Loucy (cell line): ENCODE measurements at regions not wholly inside any gene's neighbourhood (a gene's known extent, or its start where the extent isn't known, plus 50 kb on each side); places are given as distances from the start of the nearest gene placed in this dataset.

ENCODE experiments used
- H2AFZ ChIP-seq: fragments of 200-600 bp; sonication (generic); 2 replicates; pipeline ENCODE4 v1.6.0; 2016; ENCODE audit warnings: antibody characterized with exemption, mild to moderate bottlenecking, low read length, moderate library complexity
- H3F3A ChIP-seq: fragments of 200-600 bp; 2 replicates; pipeline ENCODE4 v1.6.0; 2016; ENCODE audit warnings: antibody characterized with exemption, low read depth, mild to moderate bottlenecking
- H3K27me3 ChIP-seq: fragments of 200-600 bp; sonication (generic); 2 replicates; pipeline ENCODE4 v1.6.1; 2014; ENCODE audit warnings: low read length, mild to moderate bottlenecking; ENCODE audit not compliant: insufficient read depth, poor library complexity, severe bottlenecking
- H3K36me3 ChIP-seq: fragments of 200-600 bp; sonication (generic); 2 replicates; pipeline ENCODE4 v1.6.1; 2016; ENCODE audit warnings: low read length; ENCODE audit not compliant: insufficient read depth
- H3K4me1 ChIP-seq: fragments of 200-600 bp; sonication (generic); 2 replicates; pipeline ENCODE4 v1.5.1; 2014; ENCODE audit warnings: low read length, mild to moderate bottlenecking; ENCODE audit not compliant: insufficient read depth, poor library complexity, severe bottlenecking
- H3K4me2 ChIP-seq: fragments of 200-600 bp; sonication (generic); 2 replicates; pipeline ENCODE4 v1.6.0; 2014; ENCODE audit warnings: antibody characterized with exemption, low read length, low read depth, mild to moderate bottlenecking; ENCODE audit not compliant: poor library complexity, severe bottlenecking
- H3K4me3 ChIP-seq: fragments of 200-600 bp; sonication (generic); 2 replicates; pipeline ENCODE4 v1.5.1; 2014; ENCODE audit warnings: low read length, mild to moderate bottlenecking, mixed read lengths; ENCODE audit not compliant: poor library complexity, severe bottlenecking
- H3K79me2 ChIP-seq: fragments of 200-600 bp; sonication (generic); 2 replicates; pipeline ENCODE4 v1.6.1; 2014; ENCODE audit warnings: low read length; ENCODE audit not compliant: insufficient read depth
- H3K9ac ChIP-seq: fragments of 200-600 bp; sonication (generic); 2 replicates; pipeline ENCODE4 v1.6.0; 2014; ENCODE audit warnings: mild to moderate bottlenecking, low read depth, low read length, moderate library complexity; ENCODE audit not compliant: poor library complexity, severe bottlenecking
- H3K9me2 ChIP-seq: fragments of 200-600 bp; sonication (generic); replicated peaks from 2 replicates; pipeline ENCODE4 v1.6.1; 2016; ENCODE audit warnings: low read depth, low read length, mixed read lengths
- H3K9me3 ChIP-seq: fragments of 200-600 bp; sonication (generic); 2 replicates; pipeline ENCODE4 v1.6.1; 2014; ENCODE audit warnings: mild to moderate bottlenecking, antibody characterized with exemption, low read length, low read depth; ENCODE audit not compliant: insufficient read depth
- H4K20me1 ChIP-seq: fragments of 200-600 bp; sonication (generic); 2 replicates; pipeline ENCODE4 v1.6.0; 2014; ENCODE audit warnings: antibody characterized with exemption, low read length, mild to moderate bottlenecking; ENCODE audit not compliant: insufficient read depth, poor library complexity, severe bottlenecking
- EZH2phosphoT487 ChIP-seq: fragments of 200-600 bp; IDR thresholded peaks from 2 replicates; pipeline ENCODE4 v1.6.1; 2018; ENCODE audit warnings: antibody characterized with exemption, mild to moderate bottlenecking, moderate library complexity, borderline replicate concordance
- TF ChIP-seq, protein P1 (sequence below): fragments of 200-600 bp; sonication (generic); conservative IDR thresholded peaks from 2 replicates; pipeline ENCODE4 v1.5.1; 2014; ENCODE audit warnings: mild to moderate bottlenecking, antibody characterized with exemption, low read length

DNA sequence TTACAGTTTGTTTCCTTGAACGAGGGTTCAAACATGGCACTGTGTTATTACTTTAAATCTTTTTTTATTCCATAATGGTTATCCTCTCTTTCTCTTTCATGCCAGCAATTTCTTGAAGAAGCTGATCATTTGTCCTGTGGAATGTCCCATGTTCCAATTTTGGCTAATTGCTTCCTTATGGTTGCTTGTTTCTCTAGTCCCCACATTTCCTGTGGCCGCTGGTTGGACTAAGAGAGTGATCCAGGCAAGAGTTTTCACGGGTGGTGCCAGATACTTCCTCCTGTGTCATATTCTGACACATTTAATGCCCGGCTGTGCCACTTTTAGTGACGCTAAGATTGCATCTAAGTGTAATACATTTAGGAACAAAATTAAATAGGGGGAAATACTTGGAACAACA is 83.8 kb upstream of the FAM169A start:
- H2AFZ ChIP-seq = no peak overlapping the region
- no peaks in the 10 kb centered on the region for H3K9me2 ChIP-seq
- no peaks in the 10 kb centered on the region for H3K36me3 ChIP-seq
- peaks cover 30% of the 10 kb centered on the region for H3K4me1 ChIP-seq
- H3K9ac ChIP-seq = no peak overlapping the region
- no peaks in the 10 kb centered on the region for H3K9me3 ChIP-seq
- H3K4me2 ChIP-seq = no peak overlapping the region
- no peaks in the 10 kb centered on the region for H3K79me2 ChIP-seq
- H3K4me3 ChIP-seq = no peak overlapping the region
- H4K20me1 ChIP-seq = no peaks in the 10 kb centered on the region
- no peak for TF ChIP-seq EZH2phosphoT487
- no peaks in the 10 kb centered on the region for H3K27me3 ChIP-seq
- H3F3A ChIP-seq = no peaks in the 10 kb centered on the region

DNA sequence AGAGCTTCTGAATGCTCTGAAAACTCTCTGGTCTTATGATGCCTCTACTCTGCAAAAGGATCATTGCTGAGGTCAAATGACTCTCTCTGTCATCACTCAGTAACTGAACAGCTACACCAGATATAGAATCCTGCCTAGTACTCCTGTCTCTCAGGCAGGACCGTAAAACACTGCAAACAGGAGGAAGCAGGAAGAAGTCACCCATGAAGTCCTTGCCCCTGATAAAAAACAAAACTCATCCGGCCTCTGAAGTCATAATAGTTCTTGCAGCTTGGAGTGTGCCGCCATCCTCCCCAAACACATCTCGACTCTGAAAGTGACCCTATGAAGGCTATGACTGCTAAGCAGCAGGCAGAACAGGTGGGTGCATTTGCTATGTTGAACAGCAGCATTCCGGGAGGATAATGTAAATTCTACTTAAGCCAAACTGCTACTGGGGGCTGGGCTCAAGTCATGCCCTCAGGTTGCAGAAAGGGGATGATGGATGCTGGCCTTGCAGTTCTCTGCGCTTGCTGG is 81.9 kb upstream of the FAM169A start:
- TF ChIP-seq, protein P1, sequence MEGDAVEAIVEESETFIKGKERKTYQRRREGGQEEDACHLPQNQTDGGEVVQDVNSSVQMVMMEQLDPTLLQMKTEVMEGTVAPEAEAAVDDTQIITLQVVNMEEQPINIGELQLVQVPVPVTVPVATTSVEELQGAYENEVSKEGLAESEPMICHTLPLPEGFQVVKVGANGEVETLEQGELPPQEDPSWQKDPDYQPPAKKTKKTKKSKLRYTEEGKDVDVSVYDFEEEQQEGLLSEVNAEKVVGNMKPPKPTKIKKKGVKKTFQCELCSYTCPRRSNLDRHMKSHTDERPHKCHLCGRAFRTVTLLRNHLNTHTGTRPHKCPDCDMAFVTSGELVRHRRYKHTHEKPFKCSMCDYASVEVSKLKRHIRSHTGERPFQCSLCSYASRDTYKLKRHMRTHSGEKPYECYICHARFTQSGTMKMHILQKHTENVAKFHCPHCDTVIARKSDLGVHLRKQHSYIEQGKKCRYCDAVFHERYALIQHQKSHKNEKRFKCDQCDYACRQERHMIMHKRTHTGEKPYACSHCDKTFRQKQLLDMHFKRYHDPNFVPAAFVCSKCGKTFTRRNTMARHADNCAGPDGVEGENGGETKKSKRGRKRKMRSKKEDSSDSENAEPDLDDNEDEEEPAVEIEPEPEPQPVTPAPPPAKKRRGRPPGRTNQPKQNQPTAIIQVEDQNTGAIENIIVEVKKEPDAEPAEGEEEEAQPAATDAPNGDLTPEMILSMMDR = no peak
- no peak for TF ChIP-seq EZH2phosphoT487
- Histone ChIP-seq H3K9me2 (no peaks in the 10 kb centered on the region), H3K27me3 (no peaks in the 10 kb centered on the region), H3K4me1 (peaks cover 23% of the 10 kb centered on the region), H3K36me3 (no peaks in the 10 kb centered on the region), H3K79me2 (no peaks in the 10 kb centered on the region), H3K4me3 (no peak overlapping the region), H3F3A (no peaks in the 10 kb centered on the region; the same call in 1 of the 2 replicates), H3K4me2 (peak overlapping the region; percentile 7), H4K20me1 (no peaks in the 10 kb centered on the region), H3K9ac (no peak overlapping the region), H3K9me3 (no peaks in the 10 kb centered on the region), H2AFZ (peak overlapping the region; percentile 76)

DNA sequence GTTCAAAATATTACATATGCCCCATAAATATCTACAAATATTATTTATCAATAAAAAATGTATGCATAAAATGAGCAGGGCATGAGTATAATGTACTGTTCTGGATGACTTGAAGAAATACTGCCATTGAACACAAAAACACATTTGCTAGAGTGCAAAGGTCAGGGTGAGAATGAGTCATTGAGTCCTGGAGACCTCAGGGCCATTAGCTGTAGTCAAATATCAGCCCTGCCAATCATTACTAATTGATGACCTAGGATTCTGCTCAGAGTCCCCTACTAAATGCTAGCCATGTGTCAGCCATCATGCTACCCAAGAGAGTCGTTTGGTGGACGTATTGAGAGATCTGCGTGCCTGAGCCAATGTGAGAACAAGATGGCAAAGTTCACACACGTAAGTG is 80.3 kb upstream of the FAM169A start:
- Histone ChIP-seq H3K27me3 (no peaks in the 10 kb centered on the region), H3K9me2 (no peaks in the 10 kb centered on the region), H4K20me1 (no peaks in the 10 kb centered on the region), H3K4me1 (peaks cover 26% of the 10 kb centered on the region), H3F3A (no peaks in the 10 kb centered on the region; the same call in 1 of the 2 replicates), H3K4me2 (no peak overlapping the region), H3K36me3 (no peaks in the 10 kb centered on the region), H3K9me3 (no peaks in the 10 kb centered on the region), H3K79me2 (no peaks in the 10 kb centered on the region), H3K9ac (no peak overlapping the region), H3K4me3 (no peak overlapping the region), H2AFZ (no peak overlapping the region)
- TF ChIP-seq, protein P1 = no peak
- TF ChIP-seq EZH2phosphoT487 = no peak

DNA sequence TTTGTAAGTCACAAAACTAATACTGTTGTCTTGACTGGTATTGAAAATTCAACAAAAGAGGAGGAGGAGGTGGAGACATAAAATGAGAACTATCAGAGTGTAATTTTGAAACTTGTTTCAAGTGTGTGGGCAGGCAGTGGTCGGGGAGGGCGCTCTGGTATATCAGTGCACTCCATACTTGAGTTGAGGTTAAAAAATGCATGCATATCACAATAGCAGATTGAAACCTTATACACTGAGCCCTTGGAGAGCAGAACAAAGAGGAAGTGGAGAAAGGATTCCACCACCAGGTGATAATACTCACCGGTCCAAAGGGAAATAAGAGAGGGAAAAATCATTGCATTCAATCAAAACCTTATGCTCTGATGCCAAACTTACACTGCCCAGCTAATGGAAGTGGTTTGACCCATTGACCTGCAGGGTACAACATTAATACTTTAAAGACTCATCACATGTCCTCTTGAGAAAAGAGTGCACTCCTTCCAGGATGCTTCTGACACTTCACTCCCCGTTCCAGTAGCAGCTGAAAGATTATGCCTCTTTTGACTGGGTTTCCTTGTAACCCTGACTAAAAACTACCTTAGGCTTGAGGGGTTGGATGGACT is 79.5 kb upstream of the FAM169A start:
- TF ChIP-seq, protein P1 = no peak
- TF ChIP-seq EZH2phosphoT487 = no peak
- no peak overlapping the region for H3K9ac ChIP-seq
- H3K4me2 ChIP-seq = no peak overlapping the region

More for the DNA sequence above, 79.5 kb upstream of the FAM169A start:
- H3F3A ChIP-seq = no peaks in the 10 kb centered on the region; the same call in 1 of the 2 replicates
- no peaks in the 10 kb centered on the region for H3K9me2 ChIP-seq
- H3K9me3 ChIP-seq = no peaks in the 10 kb centered on the region
- no peaks in the 10 kb centered on the region for H3K36me3 ChIP-seq
- H3K4me3 ChIP-seq = no peak overlapping the region
- no peak overlapping the region for H2AFZ ChIP-seq
- peaks cover 21% of the 10 kb centered on the region for H3K4me1 ChIP-seq
- H3K79me2 ChIP-seq = no peaks in the 10 kb centered on the region
- no peaks in the 10 kb centered on the region for H3K27me3 ChIP-seq
- H4K20me1 ChIP-seq = no peaks in the 10 kb centered on the region
